ENCODE measurements at regions not wholly inside any gene's neighbourhood (a gene's known extent, or its start where the extent isn't known, plus 50 kb on each side); places are given as distances from the start of the nearest gene placed in this dataset.

GRCh38 chr2:41911033-41911432 is 136.8 kb upstream of the PKDCC start:
- no peak for TF ChIP-seq POLR2AphosphoS5 (IDR thresholded peaks at IDR 0.05; ENCODE audit: low read depth, low read length)
- TF ChIP-seq TAF1 (IDR thresholded peaks at IDR 0.05; ENCODE audit: borderline replicate concordance, insufficient read depth, low read length) = no peak
- TF ChIP-seq REST (IDR thresholded peaks at IDR 0.05; ENCODE audit: insufficient read depth in 1 of 2, low read depth in 2 of 2, low read length in 2 of 2) = no peak
- TF ChIP-seq SIN3A (IDR thresholded peaks at IDR 0.05; ENCODE audit: borderline replicate concordance, insufficient read depth, low read length) = no peak
- no peak for TF ChIP-seq FOXP2 (optimal IDR thresholded peaks at IDR 0.05; ENCODE audit: borderline replicate concordance, extremely low read depth, extremely low read length, insufficient read depth)

GRCh38 chr2:41912337-41912736 is 135.5 kb upstream of the PKDCC start:
- TF ChIP-seq FOXP2 (optimal IDR thresholded peaks at IDR 0.05; ENCODE audit: borderline replicate concordance, extremely low read depth, extremely low read length, insufficient read depth) (no peak), POLR2AphosphoS5 (IDR thresholded peaks at IDR 0.05; ENCODE audit: low read depth, low read length) (no peak)

- TF ChIP-seq TAF1 (IDR thresholded peaks at IDR 0.05; ENCODE audit: borderline replicate concordance, insufficient read depth, low read length) (no peak), SIN3A (IDR thresholded peaks at IDR 0.05; ENCODE audit: borderline replicate concordance, insufficient read depth, low read length) (no peak), FOXP2 (optimal IDR thresholded peaks at IDR 0.05; ENCODE audit: borderline replicate concordance, extremely low read depth, extremely low read length, insufficient read depth) (no peak), REST (IDR thresholded peaks at IDR 0.05; ENCODE audit: insufficient read depth in 1 of 2, low read depth in 2 of 2, low read length in 2 of 2) (no peak), POLR2AphosphoS5 (IDR thresholded peaks at IDR 0.05; ENCODE audit: low read depth, low read length) (no peak)
These were observed 135.0 kb upstream of the PKDCC start for GRCh38 chr2:41912776-41913175.

- TF ChIP-seq POLR2AphosphoS5 (IDR thresholded peaks at IDR 0.05; ENCODE audit: low read depth, low read length) (no peak), SIN3A (IDR thresholded peaks at IDR 0.05; ENCODE audit: borderline replicate concordance, insufficient read depth, low read length) (no peak), REST (IDR thresholded peaks at IDR 0.05; ENCODE audit: insufficient read depth in 1 of 2, low read depth in 2 of 2, low read length in 2 of 2) (no peak), FOXP2 (optimal IDR thresholded peaks at IDR 0.05; ENCODE audit: borderline replicate concordance, extremely low read depth, extremely low read length, insufficient read depth) (no peak), TAF1 (IDR thresholded peaks at IDR 0.05; ENCODE audit: borderline replicate concordance, insufficient read depth, low read length) (no peak)
These were observed 134.5 kb upstream of the PKDCC start for GRCh38 chr2:41913311-41913710.

GRCh38 chr2:41913921-41914609 is 133.8 kb upstream of the PKDCC start:
- no peak for TF ChIP-seq FOXP2 (optimal IDR thresholded peaks at IDR 0.05; ENCODE audit: borderline replicate concordance, extremely low read depth, extremely low read length, insufficient read depth)

GRCh38 chr2:41914936-41915335 is 132.9 kb upstream of the PKDCC start:
- TF ChIP-seq POLR2AphosphoS5 (IDR thresholded peaks at IDR 0.05; ENCODE audit: low read depth, low read length) (no peak), TAF1 (IDR thresholded peaks at IDR 0.05; ENCODE audit: borderline replicate concordance, insufficient read depth, low read length) (no peak), REST (IDR thresholded peaks at IDR 0.05; ENCODE audit: insufficient read depth in 1 of 2, low read depth in 2 of 2, low read length in 2 of 2) (no peak), SIN3A (IDR thresholded peaks at IDR 0.05; ENCODE audit: borderline replicate concordance, insufficient read depth, low read length) (no peak), FOXP2 (optimal IDR thresholded peaks at IDR 0.05; ENCODE audit: borderline replicate concordance, extremely low read depth, extremely low read length, insufficient read depth) (no peak)
